ENCODE measurements at regions not wholly inside any gene's neighbourhood (a gene's known extent, or its start where the extent isn't known, plus 50 kb on each side); places are given as distances from the start of the nearest gene placed in this dataset.

- no peak for ATAC-seq (ENCODE audit: insufficient read depth, low FRiP score)
- no peak for TF ChIP-seq CTCF (IDR thresholded peaks at IDR 0.05; ENCODE audit: control extremely low read depth, extremely low read depth)
- H3K9ac ChIP-seq (ENCODE audit: insufficient read depth in 1 of 2, low read length in 2 of 2): no peak overlapping the region
- no peaks in the 10 kb centered on the region for H3K27me3 ChIP-seq (ENCODE audit: control insufficient read depth in 3 of 3, insufficient read depth in 3 of 3, low read length in 2 of 3)
- WGBS, 2 donors: 58 to 65% methylated on average over 11 of the region's 11 CpGs
- no peaks in the 10 kb centered on the region for H3K36me3 ChIP-seq (ENCODE audit: control insufficient read depth in 4 of 4, insufficient read depth in 4 of 4, low read length in 4 of 4)
- H3K9me3 ChIP-seq (ENCODE audit: control insufficient read depth in 4 of 4, insufficient read depth in 3 of 4, low read length in 3 of 4): peaks cover 0 to 3% (median 0%) of the 10 kb centered on the region in 4 donors
- peak; percentile 37 to 82 (median 74) for DNase-seq
- no peak overlapping the region for H3K4me3 ChIP-seq
- no peak overlapping the region for H3K27ac ChIP-seq (ENCODE audit: low read depth in 1 of 2, low read length in 1 of 2)
- peaks cover 0 to 11% (median 0%) of the 10 kb centered on the region in 5 donors for H3K4me1 ChIP-seq (ENCODE audit: control insufficient read depth in 5 of 5, insufficient read depth in 5 of 5, low read length in 5 of 5)
Measured at GRCh38 chr12:58087423-58088127, 146.2 kb downstream of the ATP23 start.

GRCh38 chr12:58089588-58089987 lies 148.2 kb downstream of the ATP23 start:
- no peak overlapping the region for H3K27ac ChIP-seq (ENCODE audit: low read depth in 1 of 2, low read length in 1 of 2)
- no peaks in the 10 kb centered on the region for H3K27me3 ChIP-seq (ENCODE audit: control insufficient read depth in 3 of 3, insufficient read depth in 3 of 3, low read length in 2 of 3)
- no peak overlapping the region for H3K4me3 ChIP-seq
- no peaks in the 10 kb centered on the region for H3K36me3 ChIP-seq (ENCODE audit: control insufficient read depth in 4 of 4, insufficient read depth in 4 of 4, low read length in 4 of 4)
- H3K9ac ChIP-seq (ENCODE audit: insufficient read depth in 1 of 2, low read length in 2 of 2): no peak overlapping the region
- H3K9me3 ChIP-seq (ENCODE audit: control insufficient read depth in 4 of 4, insufficient read depth in 3 of 4, low read length in 3 of 4): peaks cover 0 to 3% (median 0%) of the 10 kb centered on the region in 4 donors
- ATAC-seq (ENCODE audit: insufficient read depth, low FRiP score) (no peak), DNase-seq (no peak)
- no peak for TF ChIP-seq CTCF (IDR thresholded peaks at IDR 0.05; ENCODE audit: control extremely low read depth, extremely low read depth)
- peaks cover 0 to 11% (median 0%) of the 10 kb centered on the region in 5 donors for H3K4me1 ChIP-seq (ENCODE audit: control insufficient read depth in 5 of 5, insufficient read depth in 5 of 5, low read length in 5 of 5)
- 59 to 60% methylated on average over 3 of the region's 3 CpGs for WGBS, 2 donors

DNA sequence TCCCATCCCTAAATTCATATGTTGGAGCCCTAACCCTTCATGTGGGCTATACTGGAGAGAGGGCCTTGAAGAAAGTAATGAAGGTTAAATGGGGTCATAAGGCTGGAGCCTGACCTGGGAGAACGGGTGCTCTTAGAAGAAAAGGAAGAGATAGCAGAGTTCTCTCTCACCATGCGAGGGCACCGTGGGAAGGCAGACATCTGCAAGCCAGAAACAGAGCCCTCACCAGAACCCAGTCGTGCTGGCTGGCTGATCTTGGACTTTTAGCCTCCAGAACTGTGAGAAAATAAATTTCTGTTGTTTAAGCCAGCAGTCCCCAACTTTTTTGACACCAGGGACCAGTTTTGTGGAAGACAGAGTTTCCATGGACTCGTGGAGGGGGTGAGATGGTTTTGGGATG lies 149.3 kb downstream of the ATP23 start:
- no peak overlapping the region for H3K4me3 ChIP-seq
- 80 to 89% methylated on average over 5 of the region's 5 CpGs for WGBS, 2 donors
- no peak for TF ChIP-seq CTCF (IDR thresholded peaks at IDR 0.05; ENCODE audit: control extremely low read depth, extremely low read depth)
- ATAC-seq (ENCODE audit: insufficient read depth, low FRiP score): no peak
- H3K27me3 ChIP-seq (ENCODE audit: control insufficient read depth in 3 of 3, insufficient read depth in 3 of 3, low read length in 2 of 3): no peaks in the 10 kb centered on the region
- no peak overlapping the region for H3K9ac ChIP-seq (ENCODE audit: insufficient read depth in 1 of 2, low read length in 2 of 2)
- peaks cover 0 to 11% (median 0%) of the 10 kb centered on the region in 5 donors for H3K4me1 ChIP-seq (ENCODE audit: control insufficient read depth in 5 of 5, insufficient read depth in 5 of 5, low read length in 5 of 5)
- H3K27ac ChIP-seq (ENCODE audit: low read depth in 1 of 2, low read length in 1 of 2): no peak overlapping the region
- no peaks in the 10 kb centered on the region for H3K36me3 ChIP-seq (ENCODE audit: control insufficient read depth in 4 of 4, insufficient read depth in 4 of 4, low read length in 4 of 4)
- H3K9me3 ChIP-seq (ENCODE audit: control insufficient read depth in 4 of 4, insufficient read depth in 3 of 4, low read length in 3 of 4): peaks cover 0 to 1% (median 0%) of the 10 kb centered on the region in 4 donors
- DNase-seq: no peak

Data from lung (tissue), 11 donors.